IPS-18a (cell line): ENCODE measurements at regions not wholly inside any gene's neighbourhood (a gene's known extent, or its start where the extent isn't known, plus 50 kb on each side); places are given as distances from the start of the nearest gene placed in this dataset.
"Not testable (repeated sequence)": the region's sequence is repeated elsewhere in the genome, so short reads cannot be mapped to it uniquely, and the experiment has no call there.

Source experiments
- H3K27ac ChIP-seq: one replicate; pipeline ENCODE4 v1.5.1; 2013; ENCODE audit warnings: low read length
- H3K27me3 ChIP-seq: one replicate; pipeline ENCODE4 v1.6.1; 2013; ENCODE audit warnings: mild to moderate bottlenecking, low read length; ENCODE audit not compliant: control insufficient read depth, insufficient read depth
- H3K36me3 ChIP-seq: one replicate; pipeline ENCODE4 v1.6.1; 2013; ENCODE audit warnings: low read depth, low read length; ENCODE audit not compliant: control insufficient read depth
- H3K4me1 ChIP-seq: one replicate; pipeline ENCODE4 v1.6.1; 2013; ENCODE audit warnings: low read depth, low read length; ENCODE audit not compliant: control insufficient read depth
- H3K4me3 ChIP-seq: one replicate; pipeline ENCODE4 v1.5.1; 2013; ENCODE audit warnings: low read length
- H3K9ac ChIP-seq: one replicate; pipeline ENCODE4 v1.6.1; 2013; ENCODE audit warnings: mild to moderate bottlenecking, low read length, moderate library complexity
- H3K9me3 ChIP-seq: one replicate; pipeline ENCODE4 v1.6.1; 2013; ENCODE audit warnings: low read depth, low read length; ENCODE audit not compliant: control insufficient read depth

- no peak overlapping the region for H3K4me3 ChIP-seq
- H3K27me3 ChIP-seq: no peaks in the 10 kb centered on the region
- peaks cover 7% of the 10 kb centered on the region for H3K4me1 ChIP-seq
- H3K9me3 ChIP-seq: no peaks in the 10 kb centered on the region
- no peak overlapping the region for H3K27ac ChIP-seq
- H3K9ac ChIP-seq: no peak overlapping the region
- H3K36me3 ChIP-seq: no peaks in the 10 kb centered on the region
These were observed 1445.8 kb upstream of the FLRT2 start for GRCh38 chr14:84084056-84084630.

- Histone ChIP-seq H3K4me3 (no peak overlapping the region), H3K9me3 (no peaks in the 10 kb centered on the region), H3K27me3 (no peaks in the 10 kb centered on the region), H3K27ac (no peak overlapping the region), H3K9ac (no peak overlapping the region), H3K4me1 (peaks cover 7% of the 10 kb centered on the region), H3K36me3 (no peaks in the 10 kb centered on the region)
These were observed 1444.5 kb upstream of the FLRT2 start for GRCh38 chr14:84085493-84085892.

GRCh38 chr14:84086714-84087113, 1443.2 kb upstream of the FLRT2 start:
- H3K9ac ChIP-seq: no peak overlapping the region
- no peak overlapping the region for H3K4me3 ChIP-seq
- H3K4me1 ChIP-seq: peaks cover 7% of the 10 kb centered on the region
- H3K27ac ChIP-seq: no peak overlapping the region
- no peaks in the 10 kb centered on the region for H3K27me3 ChIP-seq
- H3K9me3 ChIP-seq: no peaks in the 10 kb centered on the region
- no peaks in the 10 kb centered on the region for H3K36me3 ChIP-seq

GRCh38 chr14:84087986-84088531, 1441.9 kb upstream of the FLRT2 start:
- Histone ChIP-seq H3K4me1 (peaks cover 7% of the 10 kb centered on the region), H3K36me3 (no peaks in the 10 kb centered on the region), H3K9me3 (no peaks in the 10 kb centered on the region), H3K4me3 (no peak overlapping the region), H3K27me3 (no peaks in the 10 kb centered on the region), H3K9ac (no peak overlapping the region), H3K27ac (no peak overlapping the region)

GRCh38 chr14:84090837-84091236, 1439.1 kb upstream of the FLRT2 start:
- H3K27me3 ChIP-seq: no peaks in the 10 kb centered on the region
- H3K4me3 ChIP-seq: no peak overlapping the region
- H3K9ac ChIP-seq: no peak overlapping the region
- H3K9me3 ChIP-seq: no peaks in the 10 kb centered on the region
- no peak overlapping the region for H3K27ac ChIP-seq
- no peaks in the 10 kb centered on the region for H3K36me3 ChIP-seq
- H3K4me1 ChIP-seq: no peaks in the 10 kb centered on the region

GRCh38 chr14:84095681-84096080, 1434.3 kb upstream of the FLRT2 start:
- H3K9ac ChIP-seq: no peak overlapping the region
- no peak overlapping the region for H3K4me3 ChIP-seq

GRCh38 chr14:84098261-84098660, 1431.7 kb upstream of the FLRT2 start:
- no peaks in the 10 kb centered on the region for H3K36me3 ChIP-seq
- H3K4me1 ChIP-seq: no peaks in the 10 kb centered on the region
- H3K9me3 ChIP-seq: no peaks in the 10 kb centered on the region
- no peak overlapping the region for H3K9ac ChIP-seq
- H3K4me3 ChIP-seq: no peak overlapping the region
- H3K27me3 ChIP-seq: no peaks in the 10 kb centered on the region
- no peak overlapping the region for H3K27ac ChIP-seq

More at GRCh38 chr14:84095681-84096080, 1434.3 kb upstream of the FLRT2 start:
- no peaks in the 10 kb centered on the region for H3K27me3 ChIP-seq
- no peaks in the 10 kb centered on the region for H3K36me3 ChIP-seq
- H3K27ac ChIP-seq: no peak overlapping the region
- H3K4me1 ChIP-seq: no peaks in the 10 kb centered on the region
- no peaks in the 10 kb centered on the region for H3K9me3 ChIP-seq

- H3K36me3 ChIP-seq, H3K9ac ChIP-seq, H3K27ac ChIP-seq, H3K27me3 ChIP-seq, H3K4me3 ChIP-seq, H3K9me3 ChIP-seq, H3K4me1 ChIP-seq: not testable (repeated sequence)
These were observed 1430.4 kb upstream of the FLRT2 start for GRCh38 chr14:84099560-84099959.

- H3K36me3 ChIP-seq: no peaks in the 10 kb centered on the region
These were observed 1422.1 kb upstream of the FLRT2 start for GRCh38 chr14:84107835-84108343.

GRCh38 chr14:84108746-84109457, 1421.0 kb upstream of the FLRT2 start:
- Histone ChIP-seq H3K27ac (no peak overlapping the region), H3K4me1 (no peaks in the 10 kb centered on the region), H3K9ac (no peak overlapping the region), H3K36me3 (no peaks in the 10 kb centered on the region), H3K9me3 (no peaks in the 10 kb centered on the region), H3K27me3 (no peaks in the 10 kb centered on the region), H3K4me3 (no peak overlapping the region)

More at GRCh38 chr14:84107835-84108343, 1422.1 kb upstream of the FLRT2 start:
- Histone ChIP-seq H3K4me1 (no peaks in the 10 kb centered on the region), H3K9me3 (no peaks in the 10 kb centered on the region), H3K27ac (no peak overlapping the region), H3K9ac (no peak overlapping the region), H3K4me3 (no peak overlapping the region), H3K27me3 (no peaks in the 10 kb centered on the region)

GRCh38 chr14:84112589-84112988, 1417.4 kb upstream of the FLRT2 start:
- no peaks in the 10 kb centered on the region for H3K4me1 ChIP-seq
- no peak overlapping the region for H3K4me3 ChIP-seq
- no peak overlapping the region for H3K9ac ChIP-seq
- H3K36me3 ChIP-seq: no peaks in the 10 kb centered on the region
- no peaks in the 10 kb centered on the region for H3K9me3 ChIP-seq
- H3K27me3 ChIP-seq: no peaks in the 10 kb centered on the region
- H3K27ac ChIP-seq: no peak overlapping the region

- H3K27ac ChIP-seq: no peak overlapping the region
- H3K27me3 ChIP-seq: no peaks in the 10 kb centered on the region
- no peaks in the 10 kb centered on the region for H3K9me3 ChIP-seq
- H3K9ac ChIP-seq: no peak overlapping the region
- H3K4me1 ChIP-seq: no peaks in the 10 kb centered on the region
- H3K4me3 ChIP-seq: no peak overlapping the region
- H3K36me3 ChIP-seq: no peaks in the 10 kb centered on the region
These were observed 1404.3 kb upstream of the FLRT2 start for GRCh38 chr14:84125676-84126075.
